NCI-H345 treated with DMSO at 0.1 percent for 48 hours (cell line): ENCODE measurements at regions not wholly inside any gene's neighbourhood (a gene's known extent, or its start where the extent isn't known, plus 50 kb on each side); places are given as distances from the start of the nearest gene placed in this dataset.
"Not testable (repeated sequence)": the region's sequence is repeated elsewhere in the genome, so short reads cannot be mapped to it uniquely, and the experiment has no call there.

Experiments used
- DNase-seq: peaks from one replicate; lab custom pipeline; 2025; ENCODE audit not compliant: unreplicated experiment; lab: John Stamatoyannopoulos, UW

DNA sequence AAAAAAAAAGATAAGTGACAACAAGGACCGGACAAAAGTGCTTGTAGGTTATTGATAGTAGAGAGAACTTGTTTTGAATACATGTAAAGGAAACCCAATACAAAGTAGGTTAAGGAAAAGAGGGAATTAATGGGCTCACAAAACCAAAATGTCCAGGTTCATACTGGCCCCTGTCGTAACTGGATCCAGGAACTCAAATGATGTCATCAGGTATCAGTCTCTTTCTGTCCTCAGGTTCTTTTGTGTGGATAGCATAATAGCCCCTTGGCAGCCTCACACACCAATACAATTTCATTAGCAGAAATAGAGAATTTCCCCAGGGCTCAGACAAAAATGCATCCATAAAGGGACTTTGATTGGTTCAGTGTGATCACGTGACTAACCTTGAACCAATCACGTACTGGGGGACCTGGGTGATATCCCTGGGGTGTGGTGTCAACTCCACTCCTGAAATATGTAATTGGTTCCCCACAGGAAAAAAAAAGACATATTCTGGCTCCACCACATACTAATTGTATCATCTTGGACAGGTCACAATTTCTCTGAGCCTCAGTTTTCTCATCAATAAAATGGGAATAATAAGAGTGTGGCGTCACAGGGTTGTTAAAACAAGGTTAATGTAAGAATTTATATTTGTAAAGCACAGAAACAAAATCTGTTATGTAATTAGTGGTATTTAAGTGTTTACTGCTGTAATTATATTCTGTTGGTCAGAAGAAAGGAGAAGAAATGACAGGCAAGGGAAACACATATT lies 174.8 kb downstream of the PDGFRA start:
- no peak for DNase-seq

GRCh38 chr4:54409270-54409817 lies 180.3 kb downstream of the PDGFRA start:
- DNase-seq = not testable (repeated sequence)

GRCh38 chr4:54414545-54414944 lies 185.5 kb downstream of the PDGFRA start:
- DNase-seq = no peak

DNA sequence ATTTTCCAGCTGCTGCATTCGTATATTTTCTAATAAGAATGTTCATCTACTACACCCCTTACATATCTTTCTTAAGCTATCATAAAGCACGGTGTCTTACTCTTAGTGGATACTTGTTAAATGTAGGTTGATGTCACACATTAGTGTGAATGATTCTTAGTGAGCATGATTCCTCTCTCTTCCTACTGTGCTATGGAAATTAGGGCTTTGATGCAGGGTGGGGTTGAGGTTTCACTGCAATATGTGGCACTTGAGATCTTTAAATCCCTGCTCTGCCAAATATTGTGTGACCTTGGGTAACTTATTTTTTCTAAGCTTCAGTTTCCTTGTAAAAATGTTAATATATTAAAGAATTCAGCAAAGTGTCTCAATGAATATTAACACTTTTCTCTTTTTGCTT lies 188.4 kb downstream of the PDGFRA start:
- DNase-seq = no peak

GRCh38 chr4:54418468-54418867 lies 189.4 kb downstream of the PDGFRA start:
- no peak for DNase-seq

GRCh38 chr4:54423066-54423465 lies 194.0 kb downstream of the PDGFRA start:
- DNase-seq = no peak

GRCh38 chr4:54427826-54428225 lies 198.7 kb downstream of the PDGFRA start:
- no peak for DNase-seq

DNA sequence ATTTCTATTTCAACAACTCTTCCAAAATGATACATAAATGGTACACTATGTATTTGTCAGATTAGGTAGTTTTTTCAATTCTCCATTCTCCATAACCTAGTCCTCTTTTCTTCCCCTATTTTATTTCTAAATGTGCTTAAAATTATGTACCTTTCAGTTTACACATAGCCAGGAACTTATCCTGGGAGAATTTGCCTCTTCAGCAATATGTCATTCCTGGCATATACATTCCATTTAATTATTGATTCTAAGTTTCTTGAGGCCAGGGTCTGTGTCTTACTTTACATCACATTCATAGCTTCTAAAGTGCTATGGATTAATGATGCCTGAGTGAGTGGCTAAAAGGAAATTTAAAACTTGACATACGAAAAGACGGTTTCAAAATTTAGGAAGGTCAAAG lies 199.8 kb downstream of the PDGFRA start:
- DNase-seq = no peak

DNA sequence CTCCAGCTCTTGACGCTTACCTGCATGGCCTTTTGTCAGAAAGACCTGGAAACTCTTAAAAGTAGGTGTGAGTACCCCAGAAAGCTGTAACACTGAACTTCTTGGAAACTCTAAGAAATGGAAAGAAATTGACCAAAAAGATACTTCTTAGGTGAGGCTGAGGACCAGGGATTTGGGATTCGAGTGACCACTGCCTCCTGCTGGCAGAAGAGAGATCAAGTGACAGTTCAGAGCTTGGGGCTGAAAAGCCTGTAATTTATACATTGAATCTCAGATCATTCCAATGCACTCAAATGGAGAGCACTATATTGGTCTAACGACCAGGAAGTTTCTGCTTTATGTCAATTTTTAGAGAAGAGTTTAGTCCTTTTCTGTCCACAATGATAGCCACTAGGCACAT lies 204.6 kb downstream of the PDGFRA start:
- no peak for DNase-seq

DNA sequence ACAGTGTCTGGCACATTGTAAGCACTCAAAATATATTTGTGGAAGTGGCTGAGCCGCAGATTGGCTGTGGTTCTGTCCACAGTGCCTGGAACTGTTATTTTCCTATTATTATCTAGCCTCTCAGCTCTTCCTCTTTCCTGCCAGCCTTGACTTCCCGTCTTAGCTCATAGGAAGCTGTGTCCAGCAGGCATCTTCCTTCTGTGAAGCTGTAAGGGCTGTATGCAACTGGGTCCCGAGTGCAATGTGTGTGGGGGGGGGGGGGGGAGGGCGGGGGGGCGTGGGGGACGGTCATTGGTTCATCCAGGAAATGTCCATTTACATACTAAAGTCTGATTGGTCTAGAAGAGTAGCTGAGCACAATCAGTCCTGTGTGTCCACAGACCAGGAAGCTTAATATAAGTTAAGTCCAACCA lies 210.7 kb downstream of the PDGFRA start:
- no peak for DNase-seq

DNA sequence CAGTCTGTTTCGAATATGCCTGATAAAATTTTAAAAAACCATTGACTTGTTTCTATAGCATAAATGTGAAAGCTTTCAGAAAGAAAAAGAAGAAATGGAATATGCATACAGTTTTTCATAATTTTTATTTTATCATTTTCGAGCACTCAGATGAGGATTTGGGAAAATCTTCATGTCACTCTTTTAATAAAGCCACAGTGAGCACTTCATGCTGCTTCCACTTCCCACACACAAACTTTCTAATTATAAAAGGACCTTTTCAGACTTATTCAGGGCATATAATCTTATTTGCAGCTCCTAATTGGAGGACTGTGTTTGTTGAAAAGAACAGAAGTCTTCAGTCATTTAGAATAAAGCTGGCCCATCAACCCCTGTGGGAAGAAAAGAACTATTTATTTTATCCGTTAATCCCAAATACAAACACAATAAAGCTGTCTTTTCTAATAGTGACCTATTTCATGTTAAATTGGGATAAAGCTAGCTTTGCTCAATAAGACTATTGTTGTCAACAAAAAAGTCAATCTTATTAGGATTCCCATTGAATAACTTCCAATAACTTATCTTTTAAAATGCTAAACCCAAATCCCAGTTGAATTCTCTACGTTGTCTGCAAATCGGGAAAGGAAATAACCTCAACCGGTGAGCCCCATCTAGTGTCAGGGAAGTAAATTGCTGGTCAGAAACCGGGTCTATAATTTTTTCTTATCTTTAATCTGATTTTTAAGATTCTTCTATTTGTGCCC lies 211.5 kb downstream of the PDGFRA start:
- DNase-seq = no peak

GRCh38 chr4:54445866-54446265 lies 211.9 kb upstream of the KIT start:
- DNase-seq = no peak

DNA sequence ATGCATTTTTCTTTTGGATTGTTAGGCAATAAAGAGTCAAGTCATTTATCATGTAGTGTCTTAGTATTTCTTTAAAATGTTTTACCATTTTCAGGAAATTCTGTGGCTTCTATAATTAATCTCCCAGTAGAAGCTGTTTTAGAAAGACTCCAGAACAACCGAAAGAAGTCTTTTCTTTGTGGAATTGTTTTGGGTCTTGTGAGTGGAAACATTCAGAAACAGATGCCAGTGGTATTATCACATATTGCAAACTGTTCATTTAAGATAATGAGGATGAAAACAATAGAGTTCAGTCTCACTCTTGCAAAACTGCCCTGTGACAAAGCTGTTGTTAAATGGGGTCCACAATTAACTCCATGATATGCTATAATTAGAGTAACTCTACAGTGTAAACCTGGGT lies 211.2 kb upstream of the KIT start:
- DNase-seq = no peak

GRCh38 chr4:54447304-54447703 lies 210.5 kb upstream of the KIT start:
- no peak for DNase-seq

DNA sequence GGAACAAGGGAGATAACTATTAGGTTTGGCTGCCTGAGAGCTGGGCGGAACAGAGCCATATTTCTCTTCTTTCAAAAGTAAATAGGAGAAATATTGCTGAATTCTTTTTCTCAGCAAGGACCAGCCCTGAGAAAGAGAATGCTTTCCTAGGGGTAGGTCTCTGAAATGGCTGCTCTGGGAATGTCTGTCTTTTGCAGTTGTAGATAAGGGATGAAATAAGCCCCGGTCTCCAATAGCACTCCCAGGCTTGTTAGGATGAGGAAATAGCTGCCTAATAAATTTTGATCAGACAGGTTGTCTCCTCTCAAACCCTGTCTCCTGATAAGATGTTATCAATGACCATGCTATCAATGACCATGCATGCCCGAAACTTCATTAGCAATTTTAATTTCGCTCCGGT lies 207.8 kb upstream of the KIT start:
- DNase-seq = no peak

- DNase-seq = not testable (repeated sequence)
These were observed 190.8 kb upstream of the KIT start for GRCh38 chr4:54466960-54467359.

- no peak for DNase-seq
These were observed 184.6 kb upstream of the KIT start for GRCh38 chr4:54473077-54473545.

GRCh38 chr4:54473798-54474197 lies 184.0 kb upstream of the KIT start:
- no peak for DNase-seq

GRCh38 chr4:54475546-54475945 lies 182.2 kb upstream of the KIT start:
- no peak for DNase-seq

GRCh38 chr4:54482529-54483200 lies 175.1 kb upstream of the KIT start:
- DNase-seq = no peak

GRCh38 chr4:54484383-54484782 lies 173.4 kb upstream of the KIT start:
- DNase-seq = peak; percentile 83

DNA sequence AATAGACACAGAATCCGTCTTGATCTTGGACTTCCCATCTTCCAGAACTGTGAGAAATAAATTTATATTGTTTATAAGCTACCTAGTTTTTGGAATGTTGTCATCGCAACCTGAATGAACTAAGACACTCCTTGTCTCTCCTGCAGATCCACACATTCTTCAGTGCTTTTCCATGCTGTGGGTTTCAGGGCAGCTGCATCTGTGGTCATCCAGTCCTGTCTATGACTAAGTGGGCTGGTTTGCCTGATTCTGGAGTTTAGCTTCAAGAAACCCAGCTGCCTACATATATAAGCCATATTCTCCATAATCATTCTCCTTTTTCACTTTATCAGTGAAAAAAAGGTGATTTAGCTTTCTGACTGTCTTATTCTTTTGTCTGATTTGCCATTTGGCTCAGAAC lies 170.3 kb upstream of the KIT start:
- no peak for DNase-seq
